GM08714 (cell line): ENCODE measurements at regions not wholly inside any gene's neighbourhood (a gene's known extent, or its start where the extent isn't known, plus 50 kb on each side); places are given as distances from the start of the nearest gene placed in this dataset.

ENCODE experiments used
- H3K4me3 ChIP-seq: fragments of 200-500 bp; sonication (Bioruptor generic); 2 replicates; pipeline ENCODE4 v1.5.1; 2014; ENCODE audit warnings: mild to moderate bottlenecking, low read length, inconsistent platforms
- ZNF274 ChIP-seq: IDR thresholded peaks from 2 replicates; pipeline ENCODE4 v1.6.1; 2012; ENCODE audit warnings: mild to moderate bottlenecking, low read depth, low read length

DNA sequence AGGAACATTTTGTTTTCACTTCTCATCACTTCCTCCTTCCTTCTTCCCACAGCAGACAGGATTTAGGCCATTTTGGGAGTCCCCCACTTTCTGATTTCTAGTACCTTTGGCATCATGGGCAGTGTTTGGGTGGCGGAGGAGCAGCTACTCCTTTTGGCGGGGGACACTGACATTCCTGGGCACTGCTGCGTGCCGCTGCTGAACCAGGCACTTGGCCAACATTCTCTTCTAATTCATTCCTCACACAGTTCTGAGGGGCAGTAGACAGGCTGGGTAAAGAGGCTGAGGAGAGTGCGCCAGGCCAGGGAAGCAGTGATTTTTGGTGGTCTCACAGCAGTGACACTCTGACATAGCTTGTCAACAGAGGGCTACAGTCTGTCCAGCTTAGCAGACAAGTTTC, 270.2 kb downstream of the LOXHD1 start:
- TF ChIP-seq ZNF274 = no peak
- H3K4me3 ChIP-seq = no peak overlapping the region

DNA sequence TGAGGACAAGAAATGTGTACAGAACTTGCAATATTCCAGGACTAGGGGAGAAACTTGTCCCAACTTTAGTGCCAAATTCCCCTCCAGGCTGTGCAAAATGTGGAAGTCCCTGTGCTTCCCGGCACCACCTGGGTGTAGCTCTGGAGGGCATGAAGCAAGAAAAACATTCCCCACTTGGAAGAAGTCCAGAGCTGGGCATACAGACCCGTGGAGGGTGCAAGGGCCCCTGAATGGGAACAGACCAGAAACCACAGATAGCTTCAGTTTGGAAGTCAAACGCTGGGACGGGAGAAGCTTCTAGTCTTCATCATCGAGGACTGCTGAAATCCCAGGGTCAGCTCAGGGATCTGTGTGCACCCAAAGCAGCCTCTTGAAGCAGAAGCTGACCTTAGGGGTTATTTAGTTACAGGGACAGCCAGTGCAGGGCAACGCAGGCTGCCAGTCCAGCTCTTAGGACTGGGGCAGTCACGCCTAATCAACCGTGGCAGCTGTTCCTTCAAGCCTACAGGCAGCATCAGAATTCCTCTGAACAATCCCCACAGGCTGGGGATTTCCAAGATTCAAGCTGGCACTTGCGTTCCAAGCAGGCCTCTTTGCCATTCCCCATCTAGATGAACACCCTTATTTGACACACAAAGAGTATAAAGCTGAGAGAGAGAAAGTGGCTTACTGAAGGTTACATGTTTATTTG, 269.4 kb downstream of the LOXHD1 start:
- TF ChIP-seq ZNF274 = no peak

DNA sequence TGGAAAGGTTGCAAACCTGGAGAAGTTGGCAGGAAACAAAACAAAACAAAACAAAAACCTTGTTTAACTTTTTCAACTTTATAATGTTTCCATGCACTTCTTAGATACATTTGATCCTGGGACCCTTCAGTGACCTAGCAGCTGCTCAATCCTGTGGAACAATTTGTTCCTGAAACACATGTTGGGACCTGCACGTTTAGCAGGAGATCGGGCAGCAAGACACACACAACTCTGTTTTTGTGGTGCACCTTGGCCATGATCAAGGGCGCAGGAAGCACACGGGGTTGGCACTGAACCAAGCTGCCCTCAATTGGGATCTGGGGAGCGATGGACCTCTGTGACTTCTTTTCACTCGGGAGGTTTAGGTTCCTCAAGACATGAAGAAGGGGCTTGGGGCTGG, 268.7 kb downstream of the LOXHD1 start:
- no peak overlapping the region for H3K4me3 ChIP-seq
- no peak for TF ChIP-seq ZNF274

More for the DNA sequence above, 269.4 kb downstream of the LOXHD1 start:
- H3K4me3 ChIP-seq = no peak overlapping the region

DNA sequence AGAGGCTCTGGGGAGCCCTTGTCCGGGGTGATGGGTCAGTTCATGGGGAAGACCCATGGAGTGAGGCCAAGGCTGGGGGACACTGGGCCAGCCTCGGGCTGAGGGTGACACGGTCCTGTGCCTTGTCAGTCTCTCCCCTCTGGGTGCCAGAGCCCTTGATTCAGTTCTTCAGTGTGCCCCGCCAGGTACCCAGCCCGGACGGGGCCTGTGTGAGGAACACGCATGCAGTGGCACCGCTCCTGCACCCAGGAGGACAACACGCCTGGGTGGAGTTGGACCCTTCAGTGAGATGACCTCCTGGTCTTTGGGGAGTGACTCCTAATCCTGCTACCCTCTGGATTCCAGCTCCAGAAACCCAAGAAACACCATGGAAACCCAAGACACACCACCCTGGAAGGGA, 264.4 kb downstream of the LOXHD1 start:
- H3K4me3 ChIP-seq = no peak overlapping the region
- TF ChIP-seq ZNF274 = no peak

DNA sequence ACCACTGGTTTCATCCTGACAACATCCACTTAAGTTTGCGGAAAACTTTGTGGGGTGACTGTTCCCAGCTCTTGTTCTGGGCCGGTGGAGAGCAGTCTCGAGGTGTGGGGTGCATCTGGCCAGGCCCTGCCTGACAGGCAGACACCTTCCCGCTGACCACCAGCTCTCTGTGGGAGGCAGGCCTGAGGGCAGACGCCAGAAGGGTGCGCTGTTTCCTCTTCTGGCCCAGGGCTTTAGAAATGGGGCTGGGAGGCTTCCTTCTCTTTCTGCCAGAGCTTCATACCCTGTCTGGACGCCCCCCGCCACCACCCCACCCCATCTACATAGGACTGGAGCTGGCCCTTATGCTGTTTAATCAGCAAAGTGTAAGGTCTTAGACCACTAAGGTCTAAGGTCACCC, 263.8 kb downstream of the LOXHD1 start:
- H3K4me3 ChIP-seq = no peak overlapping the region
- TF ChIP-seq ZNF274 = no peak

DNA sequence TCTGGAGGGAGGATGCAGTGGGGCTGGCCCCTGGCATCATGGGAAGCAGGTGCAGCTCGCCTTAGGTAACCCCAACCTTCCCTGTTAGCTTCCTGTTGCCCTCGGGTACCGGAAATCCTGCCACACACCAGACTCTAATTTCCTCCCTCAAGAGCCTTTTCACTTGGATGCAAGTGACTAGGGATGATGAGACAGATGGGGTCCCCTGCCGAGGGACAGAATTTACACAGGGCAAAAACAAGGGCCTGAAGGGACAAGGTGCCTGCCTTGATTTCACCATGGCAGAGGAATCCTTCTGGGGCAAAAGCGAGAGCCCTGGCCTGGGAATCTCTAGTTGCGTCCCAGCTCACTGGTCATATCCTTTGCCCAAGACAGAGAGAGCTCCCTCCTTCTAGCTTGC, 263.1 kb downstream of the LOXHD1 start:
- no peak for TF ChIP-seq ZNF274

DNA sequence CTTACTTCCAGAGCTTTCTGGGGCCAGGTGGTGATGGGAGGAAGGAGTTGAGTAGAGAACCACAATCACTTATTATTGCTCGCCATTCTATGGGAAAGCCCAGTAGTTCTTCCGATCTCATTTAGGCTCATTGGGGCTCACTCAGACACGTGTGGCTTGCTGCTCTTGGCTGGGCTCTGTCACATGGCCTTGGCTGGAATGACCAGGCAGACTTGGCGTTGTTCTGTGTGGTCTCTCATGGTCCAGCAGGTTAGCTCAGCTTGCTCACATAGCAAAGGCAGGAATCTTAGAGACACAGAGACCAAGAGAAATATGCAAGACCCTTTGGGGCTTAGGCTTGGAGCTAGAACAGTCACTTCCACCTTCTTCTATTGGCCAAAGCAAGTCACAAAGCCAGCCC, 261.2 kb downstream of the LOXHD1 start:
- TF ChIP-seq ZNF274 = no peak
- no peak overlapping the region for H3K4me3 ChIP-seq

More for the DNA sequence above, 263.1 kb downstream of the LOXHD1 start:
- no peak overlapping the region for H3K4me3 ChIP-seq

DNA sequence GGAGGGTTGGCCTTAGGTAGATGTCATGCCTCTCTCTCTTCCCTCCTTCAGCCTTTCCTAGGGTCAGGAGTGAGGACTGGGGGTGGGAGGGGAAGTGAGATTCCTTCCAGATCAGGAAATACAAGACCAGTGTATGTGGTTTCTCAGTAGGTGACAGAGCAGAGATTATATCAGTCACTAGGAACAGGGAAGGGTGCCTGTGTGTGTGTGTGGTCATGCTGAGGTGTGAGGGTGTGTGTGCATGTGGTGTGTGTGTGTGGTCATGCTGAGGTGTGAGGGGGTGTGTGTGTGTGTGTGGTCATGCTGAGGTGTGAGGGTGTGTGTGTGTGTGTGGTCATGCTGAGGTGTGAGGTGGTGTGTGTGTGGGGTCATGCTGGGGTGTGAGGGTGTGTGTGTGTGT, 259.8 kb downstream of the LOXHD1 start:
- TF ChIP-seq ZNF274 = no peak
- H3K4me3 ChIP-seq = no peak overlapping the region

DNA sequence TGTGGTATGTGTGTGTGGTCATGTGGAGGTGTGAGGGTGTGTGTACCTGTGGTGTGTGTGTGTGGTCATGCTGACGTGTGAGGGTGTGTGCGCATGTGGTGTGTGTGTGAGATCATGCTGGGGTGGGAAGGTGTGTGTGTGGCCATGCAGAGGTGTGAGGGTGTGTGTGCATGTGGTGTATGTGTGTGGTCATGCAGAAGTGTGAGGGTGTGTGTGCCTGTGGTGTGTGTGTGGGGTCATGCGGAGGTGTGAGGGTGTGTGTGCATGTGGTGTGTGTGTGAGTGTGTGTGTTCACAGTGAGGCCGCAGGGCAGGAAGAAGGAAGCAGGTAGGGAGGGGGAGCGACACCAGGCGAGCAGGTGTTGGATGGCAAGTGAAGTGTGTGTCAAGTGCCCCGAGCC, 259.0 kb downstream of the LOXHD1 start:
- no peak overlapping the region for H3K4me3 ChIP-seq
- TF ChIP-seq ZNF274 = no peak

DNA sequence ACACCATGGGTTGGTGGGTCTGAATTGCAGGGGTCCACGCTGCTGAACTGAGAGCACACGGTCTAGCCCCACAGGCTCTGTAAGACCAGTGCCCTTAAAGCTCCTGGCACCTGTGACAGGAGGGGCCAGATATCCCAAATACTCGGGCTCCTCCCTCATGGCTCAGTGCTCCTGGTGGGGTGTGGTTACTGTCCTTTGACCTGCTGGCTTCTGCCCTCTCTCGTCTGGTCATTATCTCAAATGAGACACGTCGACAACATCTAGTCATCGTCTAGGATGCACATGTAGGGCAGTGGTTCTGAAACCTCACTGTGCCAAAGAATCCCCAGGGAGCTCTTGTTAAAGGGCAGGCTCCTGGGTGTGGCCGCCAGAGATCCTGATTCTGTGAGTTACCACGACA, 258.4 kb downstream of the LOXHD1 start:
- TF ChIP-seq ZNF274 = no peak
- no peak overlapping the region for H3K4me3 ChIP-seq

DNA sequence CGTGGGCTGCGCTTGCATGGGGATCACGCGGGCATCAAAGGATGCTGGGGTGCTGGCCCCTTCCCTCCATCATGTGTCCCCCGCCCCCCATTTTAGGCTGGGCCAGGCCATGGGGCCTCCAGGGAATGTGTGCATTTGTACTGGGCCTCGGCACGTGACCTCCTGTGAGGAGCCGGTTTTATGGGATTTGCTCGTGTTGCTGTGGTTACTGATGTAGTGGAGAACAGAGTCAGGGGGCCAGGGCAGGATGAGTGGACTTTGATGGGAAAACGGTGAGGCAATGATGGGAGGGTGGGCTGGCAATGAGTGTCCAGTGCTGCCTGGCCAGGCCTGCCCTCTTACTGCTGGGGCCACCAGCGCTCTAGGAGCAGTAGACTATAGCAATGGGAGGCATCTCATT, 257.7 kb downstream of the LOXHD1 start:
- no peak for TF ChIP-seq ZNF274
- H3K4me3 ChIP-seq = no peak overlapping the region

DNA sequence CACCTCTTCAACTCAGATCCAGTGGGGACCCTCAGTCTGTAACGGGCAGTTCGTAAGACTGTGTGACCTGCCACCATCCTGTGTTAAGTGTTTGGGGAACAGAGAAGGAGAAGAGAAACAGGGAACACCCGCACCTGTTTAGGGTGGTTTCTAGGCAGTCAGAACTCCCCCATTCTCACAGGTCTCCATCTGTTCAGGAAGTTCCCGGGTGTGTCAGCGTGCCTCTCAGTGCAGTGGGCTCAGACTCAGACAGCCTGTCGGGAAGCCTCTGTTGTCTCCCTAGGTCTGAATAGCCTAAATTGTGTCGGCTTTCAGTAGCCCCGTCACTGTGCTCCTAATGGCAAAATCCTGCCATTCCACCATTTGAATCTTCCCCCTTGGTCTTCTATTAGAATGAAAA, 256.6 kb downstream of the LOXHD1 start:
- no peak overlapping the region for H3K4me3 ChIP-seq
- no peak for TF ChIP-seq ZNF274

DNA sequence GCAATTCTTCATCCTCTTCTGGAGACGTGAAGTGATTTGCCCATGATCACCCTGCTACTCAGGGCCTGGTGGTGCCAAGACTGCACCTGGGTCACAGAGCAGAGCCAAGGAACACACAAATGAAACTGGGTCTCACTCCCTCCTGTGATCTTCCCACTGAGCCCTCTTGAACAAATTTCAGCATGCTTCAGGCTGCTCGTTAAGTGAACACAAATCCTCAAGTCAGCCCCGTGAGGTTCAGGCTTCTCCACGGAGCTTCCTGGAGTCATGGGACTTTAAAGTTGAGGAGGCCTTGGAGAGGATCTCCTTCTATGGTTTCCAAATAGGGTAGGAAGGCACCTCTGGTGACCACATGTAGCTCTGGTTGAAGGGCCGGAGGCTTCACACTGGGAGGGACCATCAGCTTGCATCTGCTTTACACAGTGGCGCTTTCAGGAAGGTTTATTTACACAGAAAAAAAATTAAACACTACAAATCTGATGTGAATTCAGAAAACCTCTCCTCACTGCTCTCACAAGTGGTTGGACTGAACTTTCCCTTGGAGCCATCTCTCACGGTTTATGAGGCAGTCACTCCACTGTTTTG, 255.4 kb downstream of the LOXHD1 start:
- no peak overlapping the region for H3K4me3 ChIP-seq
- TF ChIP-seq ZNF274 = no peak

DNA sequence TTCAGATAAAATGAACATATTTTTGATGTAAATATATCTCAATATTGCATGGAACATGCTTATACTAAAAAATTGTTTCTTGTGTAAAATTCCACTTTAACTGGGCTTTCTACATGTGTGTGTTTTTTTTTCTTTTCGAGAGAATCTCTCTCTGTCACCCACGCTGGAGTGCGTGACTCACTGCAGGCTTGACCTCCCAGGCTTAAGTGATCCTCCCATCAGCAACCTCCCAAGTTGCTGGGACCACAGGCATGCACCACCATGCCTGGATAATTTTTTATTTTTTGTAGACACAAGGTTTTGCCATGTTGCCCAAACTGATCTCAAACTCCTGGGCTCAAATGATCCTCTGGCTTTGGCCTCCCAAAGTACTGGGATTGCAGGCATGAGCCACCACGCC, 254.6 kb downstream of the LOXHD1 start:
- no peak for TF ChIP-seq ZNF274
- H3K4me3 ChIP-seq = no peak overlapping the region

DNA sequence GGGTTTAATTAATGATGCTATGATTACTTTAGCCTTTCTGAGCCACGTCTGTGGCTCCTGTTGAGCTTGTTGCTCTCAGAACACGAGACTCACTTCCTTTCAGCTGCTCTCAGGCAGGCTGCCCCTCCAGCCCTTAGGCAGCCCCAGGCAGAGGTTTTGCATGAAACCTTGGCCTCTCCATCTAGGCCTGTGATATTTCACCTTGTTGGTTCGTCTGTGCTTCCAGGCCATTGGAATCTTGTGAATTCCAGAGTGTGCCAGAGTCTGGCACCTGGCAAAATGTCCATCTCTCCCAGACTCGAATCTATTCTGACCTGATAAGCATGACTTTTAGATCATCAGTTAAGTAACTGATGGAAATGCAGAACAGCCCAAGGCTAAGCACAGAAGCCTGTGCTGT, 254.1 kb downstream of the LOXHD1 start:
- H3K4me3 ChIP-seq = no peak overlapping the region
- TF ChIP-seq ZNF274 = no peak

DNA sequence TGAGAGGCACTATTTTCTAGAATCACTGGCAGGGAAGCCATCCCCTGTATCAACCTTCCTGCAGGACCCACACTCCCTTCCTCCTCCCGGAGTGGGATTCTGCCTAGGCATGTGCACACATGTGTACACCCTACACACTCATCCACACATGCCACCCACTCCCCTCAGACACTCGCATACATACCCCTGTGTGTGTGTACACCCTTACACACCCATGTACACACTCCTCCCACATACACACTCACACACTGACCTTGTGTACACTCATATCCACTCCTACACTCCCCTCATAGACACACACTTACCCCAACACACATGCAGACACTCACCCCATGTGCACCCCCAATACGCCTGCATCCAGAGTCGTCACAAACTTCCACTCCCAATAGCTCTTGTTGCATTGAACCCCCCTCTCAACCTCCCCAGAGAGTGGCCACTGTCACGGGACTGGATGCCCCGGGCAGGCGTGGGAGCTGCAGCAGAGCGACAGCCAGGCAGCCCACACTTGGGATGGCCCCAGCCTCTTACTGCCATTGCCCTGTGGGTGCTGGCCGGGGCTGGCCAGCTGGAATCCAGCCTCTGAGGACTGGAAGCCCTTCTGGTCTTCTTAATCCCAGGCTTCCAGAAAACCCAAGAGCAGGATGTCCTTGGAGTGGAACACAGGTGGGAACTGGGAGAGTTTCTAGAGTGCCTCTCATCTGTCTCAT, 251.0 kb downstream of the LOXHD1 start:
- TF ChIP-seq ZNF274 = no peak

More for the DNA sequence above, 251.0 kb downstream of the LOXHD1 start:
- no peak overlapping the region for H3K4me3 ChIP-seq
